WERI-Rb-1 (cell line): ENCODE measurements at regions not wholly inside any gene's neighbourhood (a gene's known extent, or its start where the extent isn't known, plus 50 kb on each side); places are given as distances from the start of the nearest gene placed in this dataset.
"Not testable (repeated sequence)": the region's sequence is repeated elsewhere in the genome, so short reads cannot be mapped to it uniquely, and the experiment has no call there.

Source experiments
- DNase-seq: peaks from one replicate; pipeline ENCODE4 v3.0.0-alpha.2; 2020
- H3K27ac ChIP-seq: fragments of 250-450 bp; sonication (Bioruptor Pico); 2 replicates; pipeline ENCODE4 v1.5.1; 2020; ENCODE audit warnings: mild to moderate bottlenecking, moderate library complexity
- H3K27me3 ChIP-seq: fragments of 250-450 bp; sonication (Bioruptor Pico); 2 replicates; pipeline ENCODE4 v1.5.1; 2021; ENCODE audit warnings: mild to moderate bottlenecking, low read depth, moderate library complexity; ENCODE audit not compliant: insufficient read depth, severe bottlenecking
- H3K36me3 ChIP-seq: fragments of 250-450 bp; sonication (Bioruptor Pico); 2 replicates; pipeline ENCODE4 v1.5.1; 2020; ENCODE audit warnings: mild to moderate bottlenecking, moderate library complexity
- H3K4me3 ChIP-seq: 2 replicates; pipeline ENCODE4 v1.5.1; 2011; ENCODE audit warnings: low read depth, mild to moderate bottlenecking, control low read depth, low read length
- H3K9me3 ChIP-seq: fragments of 250-450 bp; sonication (Bioruptor Pico); 2 replicates; pipeline ENCODE4 v1.5.1; 2021; ENCODE audit warnings: mild to moderate bottlenecking, moderate library complexity; ENCODE audit not compliant: severe bottlenecking
- TF ChIP-seq, protein P1 (sequence below): IDR thresholded peaks from 2 replicates; pipeline ENCODE4 v1.5.1; 2011; ENCODE audit warnings: low read depth, mild to moderate bottlenecking, control low read depth, inconsistent platforms, low read length

GRCh38 chr4:56147371-56147770 is 198.6 kb downstream of the CEP135 start:
- no peak for DNase-seq
- Histone ChIP-seq H3K36me3 (no peaks in the 10 kb centered on the region; the same call in 1 of the 2 replicates), H3K4me3 (no peak overlapping the region), H3K27me3 (no peaks in the 10 kb centered on the region), H3K27ac (no peak overlapping the region), H3K9me3 (no peaks in the 10 kb centered on the region)
- TF ChIP-seq, protein P1, sequence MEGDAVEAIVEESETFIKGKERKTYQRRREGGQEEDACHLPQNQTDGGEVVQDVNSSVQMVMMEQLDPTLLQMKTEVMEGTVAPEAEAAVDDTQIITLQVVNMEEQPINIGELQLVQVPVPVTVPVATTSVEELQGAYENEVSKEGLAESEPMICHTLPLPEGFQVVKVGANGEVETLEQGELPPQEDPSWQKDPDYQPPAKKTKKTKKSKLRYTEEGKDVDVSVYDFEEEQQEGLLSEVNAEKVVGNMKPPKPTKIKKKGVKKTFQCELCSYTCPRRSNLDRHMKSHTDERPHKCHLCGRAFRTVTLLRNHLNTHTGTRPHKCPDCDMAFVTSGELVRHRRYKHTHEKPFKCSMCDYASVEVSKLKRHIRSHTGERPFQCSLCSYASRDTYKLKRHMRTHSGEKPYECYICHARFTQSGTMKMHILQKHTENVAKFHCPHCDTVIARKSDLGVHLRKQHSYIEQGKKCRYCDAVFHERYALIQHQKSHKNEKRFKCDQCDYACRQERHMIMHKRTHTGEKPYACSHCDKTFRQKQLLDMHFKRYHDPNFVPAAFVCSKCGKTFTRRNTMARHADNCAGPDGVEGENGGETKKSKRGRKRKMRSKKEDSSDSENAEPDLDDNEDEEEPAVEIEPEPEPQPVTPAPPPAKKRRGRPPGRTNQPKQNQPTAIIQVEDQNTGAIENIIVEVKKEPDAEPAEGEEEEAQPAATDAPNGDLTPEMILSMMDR, result no peak

- DNase-seq, result no peak
- Histone ChIP-seq H3K36me3 (no peaks in the 10 kb centered on the region; the same call in 1 of the 2 replicates), H3K27ac (no peak overlapping the region), H3K27me3 (no peaks in the 10 kb centered on the region), H3K9me3 (no peaks in the 10 kb centered on the region), H3K4me3 (no peak overlapping the region)
- TF ChIP-seq, protein P1, result no peak
Observed at GRCh38 chr4:56146956-56147355, 198.2 kb downstream of the CEP135 start.

GRCh38 chr4:56142088-56142487 is 193.3 kb downstream of the CEP135 start:
- no peak for DNase-seq
- TF ChIP-seq, protein P1, result no peak
- Histone ChIP-seq H3K27ac (no peak overlapping the region), H3K9me3 (no peaks in the 10 kb centered on the region), H3K27me3 (no peaks in the 10 kb centered on the region), H3K36me3 (peaks cover 3% of the 10 kb centered on the region; the same call in 1 of the 2 replicates), H3K4me3 (no peak overlapping the region)

DNA sequence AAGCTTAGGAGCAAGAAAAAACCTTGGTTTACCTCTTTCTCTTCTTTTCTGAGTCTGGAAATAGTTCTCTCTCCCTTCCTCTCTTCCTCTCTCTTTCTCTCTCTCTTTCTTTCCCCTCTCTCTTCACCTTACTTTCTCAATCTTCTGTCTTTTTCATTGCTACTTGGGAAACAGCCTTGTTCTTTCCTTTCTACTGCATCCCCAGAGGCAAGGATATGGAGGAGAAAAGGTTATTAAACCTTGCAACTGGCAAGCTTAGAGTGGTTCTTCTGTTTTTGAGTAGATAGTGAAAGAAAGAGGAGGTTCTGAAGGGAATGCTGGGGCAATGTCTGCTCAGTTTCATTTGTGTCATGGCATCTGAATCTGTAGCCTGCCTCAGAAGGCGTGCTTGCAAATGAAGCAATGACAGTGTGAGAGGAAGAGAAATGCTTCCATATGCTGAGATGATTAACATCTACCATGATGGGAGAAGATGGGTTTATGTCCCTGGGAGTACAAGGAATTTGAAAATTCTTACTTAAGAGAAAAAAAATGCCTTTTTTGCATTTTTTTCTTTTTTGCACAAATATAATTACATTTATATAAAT is 190.6 kb downstream of the CEP135 start:
- no peak for DNase-seq
- TF ChIP-seq, protein P1, result no peak
- Histone ChIP-seq H3K27me3 (no peaks in the 10 kb centered on the region), H3K9me3 (no peaks in the 10 kb centered on the region), H3K36me3 (peaks cover 3% of the 10 kb centered on the region; the same call in 1 of the 2 replicates), H3K4me3 (no peak overlapping the region), H3K27ac (no peak overlapping the region)

DNA sequence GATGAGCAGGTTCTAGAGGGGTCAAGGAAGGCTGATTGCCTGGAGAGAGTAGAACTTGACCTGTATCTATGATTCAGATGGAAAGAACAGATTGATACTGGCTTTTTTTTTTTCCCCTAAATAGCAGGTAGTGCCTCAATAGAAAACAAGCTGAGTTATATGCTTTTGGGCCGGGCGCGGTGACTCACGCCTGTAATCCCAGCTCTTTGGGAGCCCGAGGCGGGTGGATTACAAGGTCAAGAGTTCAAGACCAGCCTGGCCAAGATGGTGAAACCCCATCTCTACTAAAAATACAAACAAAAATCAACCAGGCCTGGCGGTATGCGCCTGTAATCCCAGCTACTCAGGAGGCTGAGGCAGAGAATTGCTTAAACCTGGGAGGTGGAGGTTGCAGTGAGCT is 186.1 kb downstream of the CEP135 start:
- not testable (repeated sequence) for H3K27me3 ChIP-seq, H3K36me3 ChIP-seq, H3K27ac ChIP-seq, H3K9me3 ChIP-seq, H3K4me3 ChIP-seq
- peak; percentile 64 for DNase-seq

DNA sequence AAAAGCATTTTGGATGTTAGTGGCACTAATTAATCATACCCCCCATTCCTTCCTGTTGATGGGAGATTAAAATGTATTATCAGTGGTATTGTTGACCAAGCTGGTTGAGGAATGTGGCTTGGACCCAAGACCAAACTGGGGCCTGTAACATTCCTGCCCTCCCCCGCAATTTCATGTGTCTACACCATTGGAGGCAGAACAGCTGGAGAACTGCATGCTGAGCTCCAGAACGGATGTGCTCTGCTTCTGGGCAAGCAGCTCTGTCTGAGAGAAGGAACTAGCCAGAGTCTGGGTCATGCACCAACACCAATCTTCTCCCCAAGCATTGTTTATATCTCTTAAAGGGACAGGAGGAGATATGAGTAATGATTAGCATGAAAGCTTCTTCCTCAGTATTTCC is 185.5 kb downstream of the CEP135 start:
- Histone ChIP-seq H3K36me3 (peaks cover 3% of the 10 kb centered on the region; the same call in 1 of the 2 replicates), H3K9me3 (no peaks in the 10 kb centered on the region), H3K27me3 (no peaks in the 10 kb centered on the region), H3K4me3 (no peak overlapping the region), H3K27ac (no peak overlapping the region)
- TF ChIP-seq, protein P1, result no peak
- DNase-seq, result no peak
